Upper lobe of left lung (tissue), 4 donors: ENCODE measurements at regions not wholly inside any gene's neighbourhood (a gene's known extent, or its start where the extent isn't known, plus 50 kb on each side); places are given as distances from the start of the nearest gene placed in this dataset.

Source experiments
- EP300 ChIP-seq, 4 donors: sonication (generic); formaldehyde crosslinking; IDR thresholded peaks; one replicate each; pipeline ENCODE4 v1.5.1; 2017; ENCODE audit warnings: antibody characterized with exemption in 4 of 4, control low read depth in 2 of 4
- TF ChIP-seq, protein P1 (sequence below), 6 experiments: fragments of 450-650 bp in 4 of 6; fragments of 200-600 bp in 2 of 6; sonication (generic) in 2 of 6; IDR thresholded peaks; one replicate each; pipeline ENCODE4 v1.5.1; 2016 to 2019; ENCODE audit warnings: antibody characterized with exemption in 6 of 6

DNA sequence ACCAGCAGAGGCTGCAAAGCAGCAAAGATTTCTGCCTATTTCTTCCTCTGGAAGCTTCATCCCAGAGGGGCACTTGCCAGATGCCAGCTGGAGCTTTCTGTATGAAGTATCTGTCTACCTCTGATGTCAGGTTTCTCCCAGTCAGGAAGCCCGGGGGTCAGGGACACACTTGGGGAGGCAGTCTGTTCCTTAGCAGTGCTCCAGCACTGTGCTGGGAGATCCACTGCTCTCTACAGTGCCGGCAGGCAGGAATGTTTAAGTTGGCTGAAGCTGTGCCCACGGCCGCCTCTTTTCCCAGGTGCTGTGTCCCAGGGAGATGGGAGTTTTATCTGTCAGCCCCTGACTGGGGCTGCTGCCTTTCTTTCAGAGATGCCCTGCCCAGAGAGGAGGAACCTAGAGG lies 631.1 kb upstream of the HTR1E start:
- TF ChIP-seq, protein P1, sequence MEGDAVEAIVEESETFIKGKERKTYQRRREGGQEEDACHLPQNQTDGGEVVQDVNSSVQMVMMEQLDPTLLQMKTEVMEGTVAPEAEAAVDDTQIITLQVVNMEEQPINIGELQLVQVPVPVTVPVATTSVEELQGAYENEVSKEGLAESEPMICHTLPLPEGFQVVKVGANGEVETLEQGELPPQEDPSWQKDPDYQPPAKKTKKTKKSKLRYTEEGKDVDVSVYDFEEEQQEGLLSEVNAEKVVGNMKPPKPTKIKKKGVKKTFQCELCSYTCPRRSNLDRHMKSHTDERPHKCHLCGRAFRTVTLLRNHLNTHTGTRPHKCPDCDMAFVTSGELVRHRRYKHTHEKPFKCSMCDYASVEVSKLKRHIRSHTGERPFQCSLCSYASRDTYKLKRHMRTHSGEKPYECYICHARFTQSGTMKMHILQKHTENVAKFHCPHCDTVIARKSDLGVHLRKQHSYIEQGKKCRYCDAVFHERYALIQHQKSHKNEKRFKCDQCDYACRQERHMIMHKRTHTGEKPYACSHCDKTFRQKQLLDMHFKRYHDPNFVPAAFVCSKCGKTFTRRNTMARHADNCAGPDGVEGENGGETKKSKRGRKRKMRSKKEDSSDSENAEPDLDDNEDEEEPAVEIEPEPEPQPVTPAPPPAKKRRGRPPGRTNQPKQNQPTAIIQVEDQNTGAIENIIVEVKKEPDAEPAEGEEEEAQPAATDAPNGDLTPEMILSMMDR (IDR thresholded peaks at IDR 0.05) = no peak
- TF ChIP-seq EP300 (IDR thresholded peaks at IDR 0.05) = no peak
